ENCODE measurements at regions not wholly inside any gene's neighbourhood (a gene's known extent, or its start where the extent isn't known, plus 50 kb on each side); places are given as distances from the start of the nearest gene placed in this dataset.

DNA sequence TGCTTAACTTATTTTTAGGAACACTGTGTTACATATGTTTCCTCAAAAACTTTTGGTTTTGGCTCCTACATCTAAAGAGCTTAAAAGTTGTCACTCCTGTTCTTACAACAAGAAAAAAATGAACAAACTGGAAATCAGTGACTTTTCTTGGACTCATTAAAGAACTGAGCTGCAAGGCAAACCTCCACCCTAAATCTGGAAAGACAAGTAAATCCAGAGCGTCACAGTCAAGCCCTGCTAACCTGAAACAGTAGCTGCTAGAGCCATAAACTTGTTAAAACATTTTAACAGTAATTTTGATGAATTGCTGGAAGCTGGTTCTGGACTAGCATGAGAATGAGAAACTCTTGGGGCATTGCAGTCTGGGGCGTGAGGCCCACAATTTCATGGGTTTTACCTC lies 350.5 kb upstream of the COL8A1 start:
- DNase-seq = no peak

DNA sequence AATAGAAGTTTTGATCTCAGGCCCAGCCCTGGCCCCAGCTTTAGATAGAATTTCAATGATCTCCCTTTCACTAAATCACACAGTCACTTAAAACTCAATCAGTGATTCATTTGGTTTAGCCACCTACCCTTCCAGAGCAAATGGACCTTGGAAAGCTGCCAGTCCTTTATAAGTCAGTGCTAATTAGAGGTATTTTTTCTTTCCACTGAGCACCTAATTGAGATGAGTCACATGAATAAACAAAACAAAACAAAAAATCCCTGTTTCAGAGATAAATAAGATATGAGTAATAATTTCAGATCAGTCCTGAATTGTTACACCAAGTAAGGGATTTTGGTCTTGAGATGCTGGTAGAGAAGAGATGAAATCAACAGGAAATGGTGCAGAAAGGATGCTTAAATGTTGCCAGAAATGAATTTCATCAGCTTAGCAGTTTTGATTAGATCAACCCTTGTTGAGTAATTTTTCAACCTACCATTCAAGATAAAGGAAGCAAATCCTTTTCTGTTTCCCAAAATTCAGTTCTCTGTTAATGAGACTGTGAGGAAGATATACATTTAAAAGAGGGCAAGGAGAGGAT lies 352.0 kb upstream of the COL8A1 start:
- no peak for DNase-seq

- no peak for DNase-seq
Measured at GRCh38 chr3:99269606-99270351, 368.3 kb upstream of the DCBLD2 start.

DNA sequence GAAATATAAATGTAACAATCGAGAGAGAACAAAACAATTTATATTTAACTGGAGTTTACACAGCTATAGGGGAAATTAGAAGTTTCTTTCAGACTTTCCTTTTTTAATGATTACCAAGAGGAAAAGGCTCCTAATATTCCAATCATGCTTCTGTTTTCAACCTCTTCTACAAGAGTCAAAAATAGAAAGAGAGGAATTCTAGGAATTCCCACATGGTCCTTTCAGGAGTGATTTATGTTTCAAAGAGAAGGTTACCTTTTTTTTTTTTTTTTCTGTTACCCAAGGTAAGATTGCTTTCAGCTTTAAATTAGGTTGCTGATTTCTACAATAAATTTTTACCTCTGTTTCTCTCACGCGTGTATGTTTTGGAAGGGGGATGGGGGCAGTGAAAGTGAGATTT lies 355.3 kb upstream of the DCBLD2 start:
- no peak for DNase-seq

GRCh38 chr3:99253963-99254355 lies 352.5 kb upstream of the DCBLD2 start:
- DNase-seq = no peak

DNA sequence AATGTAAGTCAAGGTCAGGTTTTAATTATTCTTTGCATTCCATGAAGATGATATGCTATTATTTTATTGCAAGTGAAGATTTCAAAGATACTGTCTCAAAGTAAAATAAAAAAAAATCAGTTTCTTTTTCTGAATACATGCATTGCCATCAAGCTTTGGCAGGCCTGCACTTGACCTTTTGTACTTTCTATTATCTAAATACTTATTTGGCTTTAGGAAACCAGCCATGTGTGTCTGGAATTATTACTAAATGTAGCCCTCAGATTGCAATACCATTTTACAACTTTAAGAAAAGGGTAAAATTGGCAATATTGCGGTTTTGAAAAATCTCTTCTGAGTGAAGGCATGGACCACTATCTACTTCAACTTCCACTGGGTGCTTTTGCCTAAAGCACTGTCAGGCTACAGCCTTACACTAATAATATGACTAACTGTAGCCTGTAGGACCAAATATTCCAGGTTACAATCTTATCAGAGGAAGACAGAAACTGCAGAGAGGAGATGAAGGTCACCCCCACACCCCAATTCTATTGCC lies 349.4 kb upstream of the DCBLD2 start:
- no peak for DNase-seq

DNA sequence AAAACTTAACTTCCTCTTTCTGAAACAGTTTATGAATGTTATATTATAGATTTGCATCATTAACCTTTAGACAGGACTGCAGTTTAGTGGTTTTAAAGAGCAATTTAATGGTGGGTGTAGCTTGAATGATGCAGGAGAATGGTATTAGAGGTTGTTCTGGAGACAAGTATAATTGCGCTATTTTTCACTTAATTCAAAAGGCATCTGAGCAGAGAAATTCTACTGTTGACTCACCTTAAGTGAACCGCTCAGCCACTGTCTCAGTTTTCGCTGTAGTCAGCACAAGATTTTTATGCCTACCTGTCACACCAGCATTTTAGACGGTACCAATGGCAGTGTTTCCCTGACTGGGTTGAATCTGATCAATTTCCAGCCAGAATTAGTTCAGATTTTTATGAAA lies 348.8 kb upstream of the DCBLD2 start:
- no peak for DNase-seq

DNA sequence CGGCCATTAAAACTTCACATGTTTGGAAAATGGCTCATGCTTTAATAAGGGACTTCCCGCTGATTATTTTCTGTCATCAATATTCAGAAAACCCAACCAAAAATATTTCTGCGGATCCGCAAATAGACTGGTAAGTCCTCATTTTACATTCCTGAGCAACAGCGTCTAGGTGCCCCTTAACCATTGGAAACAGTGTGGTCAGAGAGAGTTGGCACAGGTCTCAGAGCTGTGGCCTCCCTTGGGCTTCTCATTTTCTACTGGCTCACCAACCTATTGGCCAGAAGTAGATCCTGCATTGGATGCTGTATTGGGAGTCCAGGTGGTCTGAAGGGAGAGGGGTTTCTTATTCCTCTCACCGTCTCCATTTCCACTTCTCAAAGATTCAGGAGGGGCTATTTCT lies 348.1 kb upstream of the DCBLD2 start:
- no peak for DNase-seq

GRCh38 chr3:99248913-99249312 lies 347.4 kb upstream of the DCBLD2 start:
- DNase-seq = no peak

GRCh38 chr3:99248130-99248529 lies 346.6 kb upstream of the DCBLD2 start:
- DNase-seq = no peak

- no peak for DNase-seq
Measured at GRCh38 chr3:99246010-99246654, 344.6 kb upstream of the DCBLD2 start.

DNA sequence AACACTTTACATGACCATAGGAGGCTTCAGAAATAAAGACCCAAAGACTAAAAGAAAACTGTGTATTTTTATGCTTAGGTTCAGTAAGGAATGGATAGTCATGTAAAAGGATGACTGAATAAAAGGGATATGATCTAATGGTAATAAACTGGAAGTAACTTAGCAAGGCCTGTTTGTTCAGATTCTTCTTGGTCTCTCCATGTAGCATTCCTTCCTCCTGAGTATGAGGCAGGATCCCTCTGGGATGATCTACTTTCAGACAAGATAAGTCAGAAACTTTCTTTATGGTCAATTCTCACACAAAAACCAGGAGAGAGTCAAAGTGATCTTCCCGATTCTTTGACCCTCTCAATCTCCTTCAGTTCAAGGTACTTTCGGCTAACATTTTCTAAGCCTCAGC lies 340.8 kb upstream of the DCBLD2 start:
- no peak for DNase-seq

GRCh38 chr3:99240700-99241099 lies 339.2 kb upstream of the DCBLD2 start:
- no peak for DNase-seq

DNA sequence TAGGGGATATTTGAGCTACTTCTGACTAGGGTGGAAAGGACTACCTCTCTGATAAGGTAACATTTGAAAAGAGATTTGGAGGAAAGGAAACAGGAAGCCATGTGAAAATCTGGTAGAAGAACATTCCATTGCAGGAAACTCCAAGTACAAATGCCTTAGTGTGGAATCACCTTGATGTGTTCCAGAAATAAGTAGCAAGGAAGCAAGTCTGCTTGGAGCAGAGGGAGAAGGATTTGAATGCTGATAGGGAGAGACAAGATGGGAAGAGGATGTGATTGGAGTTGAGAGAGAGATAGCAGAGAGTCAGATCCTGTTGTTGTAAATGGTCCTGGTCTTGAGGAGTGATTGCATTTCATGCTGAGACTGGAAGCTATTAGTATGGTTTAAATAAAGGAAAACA lies 335.1 kb upstream of the DCBLD2 start:
- DNase-seq = no peak

- DNase-seq = no peak
Measured at GRCh38 chr3:99232696-99233095, 331.2 kb upstream of the DCBLD2 start.

- no peak for DNase-seq
Measured at GRCh38 chr3:99218468-99218867, 317.0 kb upstream of the DCBLD2 start.

DNA sequence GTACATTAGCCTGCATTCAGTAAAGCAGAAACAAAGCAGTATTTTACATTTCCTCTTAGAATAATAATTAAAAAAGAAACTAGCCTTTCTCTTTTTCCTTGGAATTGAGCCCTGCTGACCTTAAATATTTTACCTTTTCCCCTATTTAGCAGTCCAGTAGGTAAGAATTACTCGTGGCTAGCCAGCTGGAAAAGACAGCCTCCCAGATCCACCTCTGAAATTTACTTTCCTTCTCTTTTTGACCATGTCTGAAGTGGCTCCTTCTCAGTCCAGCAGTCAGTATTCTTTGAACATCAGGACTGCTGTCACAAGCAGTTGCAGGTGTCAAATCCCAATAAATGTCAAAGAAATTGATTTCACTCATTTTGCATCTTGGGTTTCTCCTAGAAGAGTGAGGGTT lies 311.5 kb upstream of the DCBLD2 start:
- DNase-seq = no peak

GRCh38 chr3:99211309-99211708 lies 309.8 kb upstream of the DCBLD2 start:
- no peak for DNase-seq

- no peak for DNase-seq
Measured at GRCh38 chr3:99199021-99199420, 297.5 kb upstream of the DCBLD2 start.

GRCh38 chr3:99191186-99191585 lies 289.7 kb upstream of the DCBLD2 start:
- DNase-seq = no peak

GRCh38 chr3:99188936-99189335 lies 287.4 kb upstream of the DCBLD2 start:
- no peak for DNase-seq

GRCh38 chr3:99186016-99186415 lies 284.5 kb upstream of the DCBLD2 start:
- no peak for DNase-seq

- no peak for DNase-seq
Measured at GRCh38 chr3:99176169-99176964, 274.9 kb upstream of the DCBLD2 start.
